Right renal pelvis (tissue), 4 donors: ENCODE measurements at regions not wholly inside any gene's neighbourhood (a gene's known extent, or its start where the extent isn't known, plus 50 kb on each side); places are given as distances from the start of the nearest gene placed in this dataset.

Experiments
- DNase-seq, 4 donors: peaks; one replicate each; pipeline ENCODE4 v3.0.0-alpha.2; 2013; ENCODE audit warnings: low read depth in 4 of 4, low spot score in 3 of 4, missing footprints in 1 of 4

DNA sequence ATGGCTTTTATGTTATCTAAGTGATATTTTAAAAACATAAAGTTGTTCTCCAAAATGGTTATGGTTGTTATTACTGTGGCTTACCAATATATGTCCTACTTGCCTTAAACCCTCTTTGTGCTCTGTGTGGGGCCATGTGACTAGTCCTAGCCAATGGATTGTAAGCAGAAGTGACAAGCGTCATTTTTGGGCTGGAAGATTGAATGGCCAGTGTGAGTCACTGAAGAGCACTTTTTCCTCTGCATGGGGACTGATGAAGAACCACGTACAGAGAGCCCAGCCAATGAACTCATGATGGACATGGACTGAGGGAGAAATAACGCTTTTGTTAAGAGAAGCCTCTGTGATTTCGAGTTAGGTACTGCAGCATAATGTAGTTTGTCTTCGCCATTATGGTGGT is 332.7 kb downstream of the EDEM1 start:
- DNase-seq, result no peak

DNA sequence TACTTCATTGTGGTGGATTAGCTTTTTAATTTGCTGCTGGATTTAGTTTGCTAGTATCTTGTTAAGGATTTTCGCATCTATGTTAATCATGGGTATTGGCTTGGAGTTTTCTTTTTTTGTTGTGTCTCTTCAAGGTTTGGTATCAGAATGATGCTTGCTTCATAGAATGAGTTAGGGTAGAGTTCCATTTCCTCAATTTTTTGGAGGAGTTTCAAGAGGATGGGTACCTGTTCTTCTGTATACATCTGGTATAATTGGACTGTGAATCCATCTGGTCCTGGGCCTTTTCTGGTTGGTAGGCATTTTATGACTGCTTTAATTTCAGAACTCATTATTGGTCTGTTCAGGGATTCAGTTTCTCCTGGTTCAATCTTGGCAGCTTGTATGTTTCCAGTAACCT is 335.6 kb downstream of the EDEM1 start:
- DNase-seq, result no peak

DNA sequence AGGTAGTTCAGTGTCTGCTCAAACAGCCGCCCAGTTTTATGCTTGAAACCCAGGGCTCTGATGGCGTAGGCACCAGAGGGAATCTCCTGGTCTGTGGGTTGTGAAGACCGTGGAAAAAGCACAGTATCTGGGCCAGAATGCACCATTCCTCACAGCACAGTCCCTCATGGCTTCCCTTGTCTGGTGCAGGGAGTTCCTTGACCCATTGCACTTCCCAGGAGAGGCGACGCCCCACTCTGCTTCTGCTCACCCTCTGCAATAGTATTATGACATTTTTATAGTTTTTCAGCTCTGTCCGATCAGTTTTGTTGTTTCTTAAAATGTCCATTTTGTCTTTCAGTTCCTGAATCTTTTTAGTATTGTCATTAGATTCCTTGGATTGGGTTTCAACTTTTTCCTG is 343.5 kb downstream of the EDEM1 start:
- DNase-seq, result no peak

DNA sequence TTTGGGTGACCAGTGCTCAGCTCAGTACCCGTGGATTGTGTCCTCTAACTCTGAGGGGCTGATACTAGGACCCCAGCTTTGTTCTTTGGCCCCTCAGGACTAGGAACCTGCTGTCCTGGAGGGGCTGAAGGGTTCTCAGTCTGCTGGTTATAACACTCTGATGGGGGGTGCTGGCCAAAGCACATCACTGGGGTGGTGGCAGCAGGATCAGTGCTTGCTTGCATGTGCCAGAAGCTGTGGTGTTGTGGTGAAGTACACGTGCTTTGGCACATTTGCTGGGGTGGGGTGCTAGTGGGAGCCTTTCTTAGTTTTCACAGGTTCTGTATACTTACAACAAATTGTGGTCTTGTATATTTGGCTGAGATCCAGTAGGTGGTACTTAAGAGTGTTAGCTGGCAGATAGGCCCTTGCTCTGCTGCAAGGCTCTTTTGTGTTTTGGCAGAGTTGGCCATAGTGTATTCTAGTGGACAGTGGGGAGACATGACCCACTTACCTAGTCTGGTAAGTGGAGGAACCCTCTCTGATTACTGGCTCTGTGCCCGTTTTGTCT is 344.3 kb downstream of the EDEM1 start:
- no peak for DNase-seq

DNA sequence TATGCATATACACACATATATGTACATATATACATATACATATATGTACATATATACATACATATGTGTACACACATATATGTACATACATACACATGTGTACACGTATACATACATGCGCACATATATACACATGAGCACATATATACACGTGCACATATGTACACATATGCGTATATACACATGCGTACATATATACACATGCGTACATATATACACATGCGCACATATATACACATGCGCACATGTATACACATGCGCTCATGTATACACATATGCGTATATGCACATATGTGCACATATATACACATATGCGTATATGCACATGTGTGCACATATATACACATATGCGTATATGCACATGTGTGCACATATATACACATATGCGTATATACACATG is 353.0 kb downstream of the EDEM1 start:
- DNase-seq, result no peak

DNA sequence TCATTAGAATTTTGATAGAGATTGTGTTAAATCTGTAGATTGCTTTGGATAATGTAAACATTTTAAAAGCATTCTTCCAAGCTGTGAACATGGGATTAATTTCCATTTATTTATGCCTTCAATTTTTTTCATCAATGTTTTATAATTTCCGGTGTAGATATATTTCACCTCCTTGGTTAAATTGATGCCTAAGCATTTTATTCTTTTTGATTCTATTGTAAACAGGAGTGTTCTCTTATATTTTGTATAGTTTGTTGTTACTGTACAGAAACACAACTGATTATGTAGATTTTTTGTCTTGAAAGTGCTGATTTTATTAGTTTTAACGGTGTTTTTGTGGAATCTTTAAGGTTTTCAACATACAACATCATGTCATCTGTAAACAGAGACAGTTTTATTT is 355.0 kb downstream of the EDEM1 start:
- DNase-seq, result no peak

DNA sequence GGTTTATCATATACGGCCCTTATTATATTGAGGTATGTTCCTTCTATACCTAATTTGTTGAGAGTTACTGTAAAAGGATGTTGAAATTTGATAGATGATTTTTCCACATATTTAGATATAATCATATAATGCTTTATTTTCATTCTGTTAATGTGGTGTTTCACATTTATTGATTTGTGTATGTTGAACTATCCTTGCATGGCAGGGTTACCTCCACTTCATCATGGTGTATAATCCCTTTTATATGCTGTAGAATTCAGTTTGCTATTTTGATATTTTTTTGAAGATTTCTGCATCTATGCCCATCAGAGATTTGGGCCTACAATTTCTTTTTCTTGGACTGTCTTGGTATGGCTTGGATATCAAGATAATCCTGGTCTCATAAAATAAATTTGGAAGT is 355.5 kb downstream of the EDEM1 start:
- DNase-seq, result no peak

DNA sequence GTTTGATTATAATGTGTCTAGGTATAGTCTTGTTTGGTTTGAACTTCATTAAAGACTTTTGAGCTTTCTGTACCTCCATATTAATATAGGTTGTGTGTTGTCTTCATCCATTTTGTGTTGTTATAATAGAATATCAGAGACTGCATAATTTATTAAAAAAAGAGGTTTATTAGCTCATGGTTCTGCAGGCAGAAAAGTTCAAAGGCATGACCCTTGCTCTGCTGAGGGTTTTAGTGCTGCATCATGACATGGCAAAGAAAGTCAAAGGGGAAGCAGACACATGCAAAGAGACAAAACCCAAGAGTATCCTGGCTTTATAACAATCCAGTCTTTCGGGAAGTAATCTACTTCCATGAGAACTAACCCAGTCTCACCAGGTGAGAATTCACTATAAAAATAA is 358.2 kb downstream of the EDEM1 start:
- DNase-seq, result no peak

DNA sequence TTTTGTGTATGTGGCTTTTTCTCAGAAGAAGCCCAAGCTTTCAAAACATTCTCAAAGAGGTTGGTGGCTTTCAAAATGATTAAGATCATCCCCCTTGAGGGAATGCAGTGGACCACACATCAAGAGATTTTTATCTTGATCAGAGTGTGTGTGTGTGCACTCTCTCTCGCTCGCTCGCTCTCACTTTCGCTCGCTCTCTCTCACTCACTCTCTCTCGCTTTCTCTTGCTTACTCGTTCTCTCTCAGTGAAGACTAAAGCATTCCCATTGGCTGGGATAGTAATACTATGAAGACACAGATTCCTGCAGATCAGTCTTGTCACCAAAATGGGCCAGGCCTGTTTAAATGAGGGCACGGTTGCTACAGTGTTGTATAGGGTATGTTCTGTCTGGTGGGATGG is 365.7 kb downstream of the EDEM1 start:
- no peak for DNase-seq

DNA sequence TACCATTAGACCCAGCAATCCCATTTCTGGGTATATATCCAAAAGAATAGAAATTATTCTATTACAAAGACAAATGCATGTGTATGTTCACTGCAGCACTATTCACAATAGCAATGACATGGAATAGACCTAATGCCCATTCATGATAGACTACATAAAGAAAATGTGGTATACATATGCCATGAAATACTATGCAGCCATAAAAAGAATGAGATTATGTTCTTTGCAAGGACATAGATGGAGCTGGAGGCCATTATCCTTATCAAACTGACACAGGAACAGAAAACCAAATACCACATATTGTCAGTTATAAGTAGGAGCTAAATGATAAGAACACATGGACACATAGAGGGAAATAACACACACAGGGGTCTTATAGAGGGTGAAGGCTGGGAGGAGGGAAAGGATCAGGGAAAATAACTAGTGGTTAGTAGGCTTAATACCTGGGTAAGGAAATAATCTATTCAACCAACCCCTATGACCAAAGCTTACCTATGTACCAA is 366.8 kb downstream of the EDEM1 start:
- no peak for DNase-seq

DNA sequence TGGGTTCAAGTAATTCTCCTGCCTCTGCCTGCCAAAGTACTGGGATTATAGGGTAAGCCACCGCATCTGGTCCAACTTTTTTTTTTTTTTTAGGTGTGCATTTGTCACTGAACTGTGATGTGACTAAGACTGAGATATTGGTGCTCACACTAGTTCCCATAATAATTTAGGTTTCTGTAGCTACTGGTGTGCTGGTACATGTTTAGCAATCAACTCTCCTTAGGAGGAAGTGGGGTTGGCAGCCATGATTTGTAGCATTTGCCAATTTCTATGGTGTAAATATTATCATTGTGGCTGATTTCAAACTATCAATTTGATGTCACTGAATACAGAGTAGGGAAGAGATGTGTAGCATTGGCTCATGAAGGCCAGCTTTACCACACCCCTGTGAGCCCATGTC is 372.7 kb downstream of the EDEM1 start:
- no peak for DNase-seq

DNA sequence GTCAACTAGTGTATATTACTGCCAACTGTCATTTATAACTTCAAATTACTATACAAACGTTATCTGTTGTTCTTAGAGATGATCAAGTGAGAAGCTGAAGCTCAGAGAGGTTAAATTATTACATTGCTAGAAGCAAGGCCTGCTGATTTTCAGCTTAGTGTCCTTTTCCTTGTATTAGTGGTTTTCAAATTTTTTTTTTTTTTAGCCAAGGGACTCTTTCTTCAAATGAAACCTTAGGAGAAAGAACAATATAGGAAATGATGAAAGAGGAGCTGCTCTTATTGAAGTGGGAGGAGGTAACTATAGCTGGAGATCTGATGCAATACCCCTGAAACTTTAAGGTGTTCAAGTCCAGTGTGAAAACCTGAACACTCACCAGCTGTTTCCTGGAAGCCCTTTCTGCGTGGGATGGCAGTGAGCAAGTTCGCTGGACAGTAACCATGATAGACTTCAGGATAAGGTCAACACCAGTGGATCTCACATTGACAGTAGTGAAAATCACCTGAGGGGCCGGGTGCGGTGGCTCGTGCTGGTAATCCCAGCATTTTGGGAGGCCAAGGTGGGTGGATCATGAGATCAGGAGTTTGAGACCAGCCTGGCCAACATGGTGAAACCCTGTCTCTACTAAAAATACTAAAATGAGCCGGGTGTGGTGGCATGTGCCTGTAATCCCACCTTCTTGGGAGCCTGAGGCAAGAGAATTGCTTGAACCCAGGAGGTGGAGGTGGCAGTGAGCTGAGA is 376.2 kb downstream of the EDEM1 start:
- DNase-seq, result no peak

DNA sequence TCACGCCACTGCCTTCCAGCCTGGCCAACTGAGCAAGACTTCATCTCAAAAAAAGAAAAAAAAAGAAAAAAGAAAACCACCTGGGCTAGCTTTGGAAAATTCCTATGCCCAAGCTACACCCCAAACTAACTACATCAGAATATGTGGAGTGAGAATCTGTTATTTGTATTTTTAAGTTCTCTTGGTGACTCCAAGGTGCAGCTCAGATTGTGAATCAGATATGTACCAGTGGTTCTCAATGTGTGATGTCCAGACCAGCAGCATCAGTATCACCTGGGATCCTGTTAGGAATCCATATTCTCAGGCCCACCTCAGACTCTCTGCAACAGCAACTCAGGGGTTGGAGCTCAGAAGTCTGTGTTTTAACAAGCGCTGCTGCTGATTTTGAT is 376.8 kb downstream of the EDEM1 start:
- DNase-seq, result no peak

DNA sequence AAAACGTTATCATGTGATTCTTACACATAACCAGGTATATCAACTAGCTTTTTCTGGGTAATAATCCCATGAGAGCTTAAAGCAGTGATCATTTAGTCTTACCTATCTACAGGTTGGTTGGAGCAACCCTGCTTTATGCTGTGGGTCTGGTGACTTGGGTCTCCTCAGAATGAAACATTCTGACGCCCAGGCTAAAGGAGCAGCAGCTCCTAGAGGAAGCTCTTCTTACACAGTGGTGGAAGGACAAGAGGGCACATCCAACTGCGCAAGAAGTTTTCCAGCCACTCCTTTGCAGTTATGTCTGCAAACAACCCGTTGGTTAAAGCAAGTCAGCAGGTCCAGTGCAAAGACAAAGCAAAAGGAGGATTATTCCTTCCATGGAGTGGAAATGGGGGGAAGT is 377.5 kb downstream of the EDEM1 start:
- no peak for DNase-seq

DNA sequence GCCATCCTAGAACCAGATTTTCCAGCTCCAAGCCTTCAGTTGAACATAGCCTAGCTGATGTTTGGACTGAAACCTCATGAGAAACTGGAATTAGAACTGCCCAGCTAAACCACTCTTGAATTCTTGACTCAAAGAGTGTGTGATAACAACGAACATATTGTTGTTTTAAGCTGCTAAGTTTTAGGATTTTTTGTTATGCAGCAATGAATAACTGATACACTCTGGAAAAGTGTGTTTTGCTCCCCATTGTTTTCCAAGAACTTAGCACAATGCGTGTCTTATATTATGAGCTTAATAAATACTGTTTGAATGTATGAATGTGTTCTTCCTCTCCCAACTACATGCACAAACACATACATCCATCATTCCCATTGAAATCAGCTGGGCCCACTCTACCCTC is 379.6 kb downstream of the EDEM1 start:
- DNase-seq, result no peak

DNA sequence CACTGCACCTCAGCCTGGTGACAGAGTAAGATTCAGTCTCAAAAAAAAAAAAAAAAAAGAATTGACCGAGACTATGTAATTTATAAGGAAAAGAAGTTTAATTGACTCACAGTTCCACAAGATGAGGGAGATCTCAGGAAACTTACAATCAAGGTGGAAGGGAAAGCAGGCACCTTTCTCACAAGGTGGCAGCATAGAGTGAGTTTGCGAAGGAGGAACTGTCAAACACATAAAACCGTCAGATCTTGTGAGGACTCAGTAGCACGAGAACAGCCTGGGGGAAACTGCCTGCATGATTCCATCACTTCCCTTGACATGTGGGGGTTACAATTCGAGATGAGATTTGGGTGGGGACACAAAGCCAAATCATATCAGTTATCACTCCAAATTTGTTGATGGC is 380.9 kb downstream of the EDEM1 start:
- DNase-seq, result no peak

DNA sequence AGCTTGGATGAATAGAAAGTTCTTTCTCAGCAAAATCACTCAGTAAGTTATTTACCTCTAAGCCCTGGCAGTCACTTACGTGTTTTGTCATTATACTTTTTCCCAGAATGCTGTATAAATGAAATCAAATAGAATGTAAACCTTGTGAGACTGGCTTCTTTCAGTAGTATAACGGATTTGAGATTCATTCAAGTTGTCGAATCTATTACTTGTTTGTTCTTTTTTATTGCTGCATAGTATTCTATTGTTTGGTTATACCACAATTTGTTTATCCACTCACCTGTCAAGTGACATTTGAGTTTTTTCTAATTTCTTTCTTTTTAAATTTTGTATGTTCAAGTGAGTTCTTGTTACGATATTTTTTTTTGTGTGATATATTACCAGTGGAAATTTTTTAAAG is 381.6 kb downstream of the EDEM1 start:
- no peak for DNase-seq

DNA sequence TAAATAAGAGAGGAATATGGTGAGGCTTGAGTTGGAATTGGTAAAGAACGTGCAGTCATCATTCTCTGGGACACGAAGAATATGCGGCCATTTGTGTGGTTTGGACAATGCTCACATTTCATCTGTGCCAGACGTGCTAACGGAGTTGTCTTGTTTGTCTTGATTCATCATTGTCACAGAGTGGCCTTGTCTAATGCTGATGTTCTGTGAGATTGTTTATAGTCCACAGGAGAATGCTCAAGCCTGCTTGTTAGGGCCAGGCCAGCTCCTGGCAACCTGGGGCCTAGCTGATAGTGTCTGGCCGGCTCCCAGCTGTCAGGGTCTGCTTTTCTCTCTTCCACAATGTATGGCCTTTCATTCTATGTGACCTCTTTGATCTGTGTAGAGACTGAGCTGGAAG is 384.7 kb downstream of the EDEM1 start:
- no peak for DNase-seq

DNA sequence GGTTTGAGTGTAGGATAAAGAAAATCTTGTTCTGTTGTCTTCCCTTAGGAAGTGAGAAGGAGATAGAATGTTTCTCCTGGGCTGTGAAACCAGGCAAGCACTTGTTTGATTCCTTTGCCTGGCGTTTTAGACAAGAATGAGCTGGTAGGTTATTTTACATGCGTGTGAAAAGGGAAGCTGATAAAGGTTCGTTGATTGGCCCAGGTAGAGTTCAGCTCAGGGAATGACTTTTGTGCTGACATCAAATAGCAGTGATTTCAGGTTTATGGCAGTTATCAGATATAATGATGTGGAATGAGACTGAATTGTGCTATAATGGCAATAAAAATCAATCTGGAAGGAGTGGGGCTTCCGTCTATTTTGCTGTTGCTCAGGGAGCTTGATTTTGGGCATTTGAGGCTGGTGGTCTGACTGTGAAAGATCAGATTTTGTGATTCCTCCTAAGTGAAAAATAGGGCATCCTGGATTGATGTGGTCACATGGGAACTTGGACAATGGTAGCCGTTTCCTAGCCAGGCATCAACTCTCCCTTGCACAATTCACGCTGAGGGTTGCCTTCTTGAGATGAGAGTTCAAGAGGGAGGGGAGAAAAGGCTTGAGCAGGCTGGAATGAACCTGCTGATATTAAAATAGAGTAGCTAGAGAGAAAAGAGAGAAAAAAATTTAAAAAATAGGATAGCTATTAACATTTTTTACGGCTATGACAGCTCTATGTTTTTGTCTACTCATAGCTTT is 388.9 kb downstream of the EDEM1 start:
- DNase-seq, result no peak

DNA sequence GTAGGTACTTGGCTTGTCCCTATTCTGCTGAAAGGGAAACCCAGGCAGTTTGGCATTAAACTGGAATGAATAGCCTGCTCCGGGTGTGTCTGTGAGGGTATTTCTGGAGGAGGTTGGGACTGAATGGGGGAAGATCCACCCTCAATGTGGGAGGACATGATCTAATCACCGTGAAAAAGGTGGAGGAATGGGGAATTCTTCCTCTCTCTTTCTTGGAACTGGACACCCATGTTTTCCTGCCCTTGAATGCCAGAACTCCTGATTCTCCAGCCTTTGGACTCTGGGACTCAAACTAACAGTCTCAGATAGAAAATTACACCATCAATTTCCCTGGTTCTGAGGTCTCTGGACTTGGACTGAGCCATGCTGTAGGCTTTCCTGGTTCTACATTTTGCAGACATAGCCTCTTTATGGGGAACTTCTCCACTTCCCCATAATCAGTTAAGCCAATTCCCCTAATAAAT is 391.7 kb downstream of the EDEM1 start:
- DNase-seq, result no peak

DNA sequence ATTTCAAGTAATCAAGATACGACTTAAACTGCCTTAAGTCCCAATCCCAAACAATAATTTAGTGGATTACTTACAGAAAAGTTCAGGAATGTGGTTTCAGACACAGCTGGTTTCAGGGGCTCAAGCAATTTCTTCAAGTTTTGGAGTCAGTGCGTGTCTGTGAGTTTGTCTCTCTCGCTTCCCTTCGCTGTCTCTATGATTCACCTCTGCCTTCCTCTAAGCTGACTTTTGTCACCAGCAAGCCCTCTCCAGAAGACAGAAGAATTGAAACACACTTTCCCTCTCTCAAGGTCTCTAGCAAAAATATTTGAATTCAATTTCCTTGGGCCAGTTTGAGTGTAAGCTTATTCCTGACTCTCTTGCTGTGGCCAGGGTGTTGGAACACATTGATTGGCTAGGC is 392.4 kb downstream of the EDEM1 start:
- DNase-seq, result no peak

DNA sequence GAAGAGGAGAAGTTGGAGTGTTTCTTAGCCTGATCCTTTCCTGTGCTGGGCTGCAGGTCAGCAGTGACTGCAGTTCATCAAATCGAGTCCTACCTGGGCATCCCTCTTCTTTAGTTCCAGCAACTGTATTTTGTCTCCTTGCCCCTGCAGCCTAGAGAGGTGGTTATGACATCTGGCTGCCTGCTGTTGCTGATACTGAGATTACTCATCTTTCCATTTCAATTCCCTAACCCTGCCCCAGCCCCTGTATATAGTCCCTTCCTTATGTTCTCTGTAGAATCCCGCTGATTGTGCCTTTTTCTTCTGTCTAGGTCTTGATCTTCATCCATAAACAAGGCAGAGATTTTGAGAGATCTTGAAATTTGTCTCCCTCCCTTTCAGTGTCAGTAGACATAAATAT is 393.3 kb downstream of the EDEM1 start:
- no peak for DNase-seq
